ENCODE measurements at regions not wholly inside any gene's neighbourhood (a gene's known extent, or its start where the extent isn't known, plus 50 kb on each side); places are given as distances from the start of the nearest gene placed in this dataset.

- Histone ChIP-seq H3K9me3 (replicated peaks) (peaks cover 19% of the 10 kb centered on the region), H3K4me3 (no peak overlapping the region), H3K36me3 (no peaks in the 10 kb centered on the region), H3K27me3 (ENCODE audit: low read depth) (no peaks in the 10 kb centered on the region), H3K4me1 (no peaks in the 10 kb centered on the region), H3K27ac (replicated peaks) (no peak overlapping the region)
- intact Hi-C loops (cut with micrococcal nuclease), result no loop called here
- no peak for DNase-seq
- TF ChIP-seq CTCF (IDR thresholded peaks at IDR 0.05; ENCODE audit: borderline replicate concordance), result no peak
Observed at GRCh38 chr4:116516711-116517110, 568.7 kb downstream of the TRAM1L1 start.

- intact Hi-C loops (cut with micrococcal nuclease), result no loop called here
- no peaks in the 10 kb centered on the region for H3K4me1 ChIP-seq
- no peaks in the 10 kb centered on the region for H3K27me3 ChIP-seq (ENCODE audit: low read depth)
- peaks cover 19% of the 10 kb centered on the region for H3K9me3 ChIP-seq (replicated peaks)
- no peaks in the 10 kb centered on the region for H3K36me3 ChIP-seq
- no peak for TF ChIP-seq CTCF (IDR thresholded peaks at IDR 0.05; ENCODE audit: borderline replicate concordance)
- DNase-seq, result no peak
- H3K27ac ChIP-seq (replicated peaks), result no peak overlapping the region
- H3K4me3 ChIP-seq, result no peak overlapping the region
Observed at GRCh38 chr4:116515959-116516358, 569.4 kb downstream of the TRAM1L1 start.

- Histone ChIP-seq H3K9me3 (replicated peaks) (no peaks in the 10 kb centered on the region), H3K4me3 (no peak overlapping the region), H3K27ac (replicated peaks) (no peak overlapping the region), H3K36me3 (no peaks in the 10 kb centered on the region), H3K27me3 (ENCODE audit: low read depth) (no peaks in the 10 kb centered on the region), H3K4me1 (no peaks in the 10 kb centered on the region)
- intact Hi-C loops (cut with micrococcal nuclease), result no loop called here
- DNase-seq, result no peak
- TF ChIP-seq CTCF (IDR thresholded peaks at IDR 0.05; ENCODE audit: borderline replicate concordance), result no peak
Observed at GRCh38 chr4:116512552-116512951, 572.8 kb downstream of the TRAM1L1 start.

- no peak for DNase-seq
- TF ChIP-seq CTCF (IDR thresholded peaks at IDR 0.05; ENCODE audit: borderline replicate concordance), result no peak
- H3K36me3 ChIP-seq, result no peaks in the 10 kb centered on the region
- intact Hi-C loops (cut with micrococcal nuclease), result no loop called here
- H3K9me3 ChIP-seq (replicated peaks), result no peaks in the 10 kb centered on the region
- no peaks in the 10 kb centered on the region for H3K4me1 ChIP-seq
- H3K4me3 ChIP-seq, result no peak overlapping the region
- no peak overlapping the region for H3K27ac ChIP-seq (replicated peaks)
- no peaks in the 10 kb centered on the region for H3K27me3 ChIP-seq (ENCODE audit: low read depth)
Observed at GRCh38 chr4:116501954-116502353, 583.4 kb downstream of the TRAM1L1 start.

GRCh38 chr4:116500225-116500624, 585.2 kb downstream of the TRAM1L1 start:
- no peaks in the 10 kb centered on the region for H3K36me3 ChIP-seq
- no peaks in the 10 kb centered on the region for H3K27me3 ChIP-seq (ENCODE audit: low read depth)
- H3K27ac ChIP-seq (replicated peaks), result no peak overlapping the region
- no peak for DNase-seq
- no peaks in the 10 kb centered on the region for H3K9me3 ChIP-seq (replicated peaks)
- intact Hi-C loops (cut with micrococcal nuclease), result no loop called here
- no peaks in the 10 kb centered on the region for H3K4me1 ChIP-seq
- no peak for TF ChIP-seq CTCF (IDR thresholded peaks at IDR 0.05; ENCODE audit: borderline replicate concordance)
- no peak overlapping the region for H3K4me3 ChIP-seq

- no peak overlapping the region for H3K27ac ChIP-seq (replicated peaks)
Observed at GRCh38 chr4:116489739-116490138, 595.6 kb downstream of the TRAM1L1 start.

More at GRCh38 chr4:116489739-116490138, 595.6 kb downstream of the TRAM1L1 start:
- H3K27me3 ChIP-seq (ENCODE audit: low read depth), result no peaks in the 10 kb centered on the region
- no peak for DNase-seq
- H3K4me1 ChIP-seq, result no peaks in the 10 kb centered on the region
- no peaks in the 10 kb centered on the region for H3K36me3 ChIP-seq
- intact Hi-C loops (cut with micrococcal nuclease), result no loop called here
- TF ChIP-seq CTCF (IDR thresholded peaks at IDR 0.05; ENCODE audit: borderline replicate concordance), result no peak
- H3K9me3 ChIP-seq (replicated peaks), result no peaks in the 10 kb centered on the region
- no peak overlapping the region for H3K4me3 ChIP-seq

Data from left ventricle myocardium inferior (tissue), 1 donor.